GM21515 (cell line): ENCODE measurements at regions not wholly inside any gene's neighbourhood (a gene's known extent, or its start where the extent isn't known, plus 50 kb on each side); places are given as distances from the start of the nearest gene placed in this dataset.

Experiments used
- ATAC-seq: cut with Tn5 transposase; IDR thresholded peaks from one replicate; pipeline ENCODE4 v1.9.1; 2021; ENCODE audit not compliant: unreplicated experiment

GRCh38 chr1:38580594-38580993 is 279.0 kb downstream of the RRAGC start:
- ATAC-seq = no peak

- no peak for ATAC-seq
Measured at GRCh38 chr1:38579056-38579455, 280.5 kb downstream of the RRAGC start.

- no peak for ATAC-seq
Measured at GRCh38 chr1:38578271-38578951, 281.2 kb downstream of the RRAGC start.

- ATAC-seq = no peak
Measured at GRCh38 chr1:38577937-38578270, 281.7 kb downstream of the RRAGC start.

GRCh38 chr1:38577385-38577784 is 282.2 kb downstream of the RRAGC start:
- ATAC-seq = no peak

- no peak for ATAC-seq
Measured at GRCh38 chr1:38576241-38576640, 283.3 kb downstream of the RRAGC start.

- ATAC-seq = no peak
Measured at GRCh38 chr1:38571726-38572125, 287.8 kb downstream of the RRAGC start.

- no peak for ATAC-seq
Measured at GRCh38 chr1:38570657-38570975, 289.0 kb downstream of the RRAGC start.

- ATAC-seq = no peak
Measured at GRCh38 chr1:38569932-38570656, 289.5 kb downstream of the RRAGC start.

- ATAC-seq = no peak
Measured at GRCh38 chr1:38568061-38568857, 291.3 kb downstream of the RRAGC start.

GRCh38 chr1:38567401-38567800 is 292.2 kb downstream of the RRAGC start:
- ATAC-seq = no peak

- no peak for ATAC-seq
Measured at GRCh38 chr1:38565020-38565491, 294.5 kb downstream of the RRAGC start.

- no peak for ATAC-seq
Measured at GRCh38 chr1:38563942-38564735, 295.4 kb downstream of the RRAGC start.

GRCh38 chr1:38561725-38562124 is 297.8 kb downstream of the RRAGC start:
- no peak for ATAC-seq

- ATAC-seq = no peak
Measured at GRCh38 chr1:38561110-38561509, 298.5 kb downstream of the RRAGC start.

GRCh38 chr1:38560457-38560856 is 299.1 kb downstream of the RRAGC start:
- ATAC-seq = no peak

GRCh38 chr1:38559446-38560165 is 300.0 kb downstream of the RRAGC start:
- ATAC-seq = peak; percentile 69

GRCh38 chr1:38558500-38559445 is 300.8 kb downstream of the RRAGC start:
- peak; percentile 28 for ATAC-seq

GRCh38 chr1:38558055-38558454 is 301.5 kb downstream of the RRAGC start:
- no peak for ATAC-seq
